HUDEP-2 (cell line): ENCODE measurements at regions not wholly inside any gene's neighbourhood (a gene's known extent, or its start where the extent isn't known, plus 50 kb on each side); places are given as distances from the start of the nearest gene placed in this dataset.
A peak's percentile ranks its signal among the peaks of the same experiment; 100 is the strongest.
"Not testable (repeated sequence)": the region's sequence is repeated elsewhere in the genome, so short reads cannot be mapped to it uniquely, and the experiment has no call there.

ENCODE experiments used
- DNase-seq, 76 experiments: peaks; one replicate each; lab custom pipeline; 2025; ENCODE audit not compliant: unreplicated experiment in 76 of 76; lab: John Stamatoyannopoulos, UW

DNA sequence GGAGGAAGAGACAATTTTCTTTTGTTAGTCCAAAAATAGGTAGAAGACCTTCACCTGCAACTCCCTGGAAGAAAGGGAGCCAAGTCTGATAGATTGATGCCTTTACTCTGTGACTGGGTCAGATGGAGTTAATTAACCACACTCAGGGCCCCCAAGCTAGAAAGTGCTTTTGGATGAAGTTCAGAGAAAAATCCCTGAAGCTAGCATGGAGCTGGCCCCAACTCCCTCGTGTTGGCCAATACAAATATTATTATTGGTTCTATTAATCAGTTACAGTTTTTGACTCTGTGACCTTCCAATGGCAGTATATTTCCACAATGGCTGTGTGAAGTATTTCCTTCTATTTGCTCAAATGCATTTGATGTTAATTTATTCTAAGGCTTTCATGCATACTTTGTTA is 1753.5 kb downstream of the EFNA5 start:
- DNase-seq, result no peak

DNA sequence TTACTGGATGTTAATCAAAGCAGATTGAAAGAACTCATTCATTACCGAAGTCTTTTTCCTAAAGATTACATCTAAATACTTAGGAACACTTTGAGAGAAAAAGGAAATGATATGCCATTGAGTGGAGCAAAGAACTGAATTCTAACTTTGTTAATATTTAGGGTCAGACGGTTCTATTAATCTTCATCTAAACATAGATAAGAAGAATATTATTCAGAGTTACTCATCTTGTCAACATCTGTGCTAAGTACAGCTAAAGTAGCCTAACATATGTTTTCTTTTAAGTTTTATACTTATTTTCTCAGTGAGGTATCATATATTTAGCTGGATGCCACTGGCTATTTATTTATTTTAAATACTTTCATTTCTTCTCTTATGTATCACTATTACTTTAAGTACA is 1763.7 kb downstream of the EFNA5 start:
- no peak for DNase-seq

DNA sequence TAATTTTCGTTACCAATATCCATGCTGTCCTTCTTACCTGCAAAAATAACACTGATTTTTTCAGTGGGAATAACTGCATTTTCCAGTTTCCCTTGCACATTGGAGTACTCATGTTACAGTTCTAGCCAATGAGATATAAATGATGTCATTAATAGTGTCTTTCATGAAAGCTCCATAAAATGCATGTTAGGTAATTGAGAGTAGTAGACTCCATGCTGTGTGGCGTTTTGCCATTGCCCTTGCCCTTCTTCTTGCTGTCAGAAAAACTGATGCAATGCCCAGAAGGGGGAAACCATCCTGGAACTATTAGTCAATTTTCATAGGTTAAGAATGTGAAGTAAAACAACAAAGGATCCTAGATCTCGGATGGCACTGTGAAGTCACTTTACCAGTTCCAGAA is 1765.3 kb downstream of the EFNA5 start:
- no peak for DNase-seq

DNA sequence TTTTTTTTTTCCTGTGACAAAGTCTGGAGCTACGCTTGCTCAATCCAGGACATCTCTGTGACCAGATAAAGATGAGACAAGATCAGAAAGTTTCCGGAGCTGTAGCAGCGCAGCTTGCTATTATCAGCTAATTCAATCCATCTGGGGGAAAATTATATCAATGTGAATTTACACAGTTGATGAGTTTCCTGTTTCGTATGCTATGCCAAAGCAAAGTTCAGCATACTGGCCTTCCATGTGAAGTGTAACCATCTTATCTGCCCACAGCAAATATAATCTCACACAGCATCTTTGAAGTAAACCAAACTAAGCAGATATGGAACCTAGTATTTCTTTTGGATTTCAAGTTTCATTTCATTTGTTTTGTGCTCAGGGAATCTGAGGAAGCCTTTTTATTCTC is 1767.7 kb downstream of the EFNA5 start:
- DNase-seq, result peak in 6 of 76 experiments; percentile 6 to 64 (median 32)

DNA sequence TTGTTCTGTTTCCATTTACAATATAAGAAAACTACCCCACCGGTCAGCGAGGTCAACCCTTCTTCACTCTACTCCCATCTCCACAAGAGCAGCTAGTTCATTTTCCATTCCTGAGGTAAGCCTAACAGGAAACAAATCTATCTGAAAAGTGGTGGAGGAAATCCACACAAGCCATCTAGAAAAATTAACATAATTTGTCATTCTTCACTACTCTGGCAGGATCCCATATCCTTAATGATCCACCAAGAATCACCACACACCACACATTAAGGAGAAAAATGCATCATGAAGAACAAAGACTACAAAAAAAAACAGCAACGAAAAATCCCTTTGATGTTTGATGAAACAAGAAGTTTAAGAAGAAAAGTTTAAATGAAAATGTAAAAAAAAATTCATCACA is 1771.0 kb downstream of the EFNA5 start:
- DNase-seq, result no peak

DNA sequence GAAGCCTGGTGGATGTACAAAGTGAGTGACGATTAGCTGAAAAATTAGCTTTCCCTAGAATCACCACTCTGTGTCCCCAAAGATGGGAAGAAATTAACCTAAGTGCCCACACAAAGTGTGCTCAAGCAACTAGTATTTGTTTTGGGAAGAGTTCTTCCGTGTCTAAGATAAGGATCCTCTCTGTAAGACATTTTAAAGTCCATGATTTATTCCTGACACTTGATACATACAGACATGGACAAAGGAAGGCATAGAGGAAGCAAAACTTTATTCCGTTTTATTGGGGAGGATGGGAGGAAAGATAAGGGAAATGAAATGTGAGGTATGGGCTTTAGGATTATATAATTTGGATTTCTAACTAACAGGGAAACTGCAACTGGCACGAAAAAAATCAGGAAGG is 1772.6 kb downstream of the EFNA5 start:
- DNase-seq, result no peak

DNA sequence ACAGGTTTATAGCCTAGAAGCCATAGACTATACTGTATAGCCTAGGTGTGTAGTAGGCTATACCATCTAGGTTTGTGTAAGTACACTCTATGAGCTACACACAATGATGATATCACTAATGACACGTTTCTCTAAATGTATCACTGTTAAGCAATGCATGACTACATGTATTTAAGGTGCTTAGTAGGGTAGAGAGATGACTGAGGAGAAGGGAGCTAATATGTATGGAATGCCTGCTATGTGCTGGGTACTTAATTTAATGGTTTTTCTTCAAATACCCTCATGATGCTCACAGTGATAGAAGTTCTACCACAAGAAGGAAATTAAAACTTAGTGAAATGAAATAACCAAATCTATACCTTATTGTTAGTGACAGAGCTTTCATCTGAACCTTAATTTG is 1785.5 kb downstream of the EFNA5 start:
- DNase-seq, result no peak

DNA sequence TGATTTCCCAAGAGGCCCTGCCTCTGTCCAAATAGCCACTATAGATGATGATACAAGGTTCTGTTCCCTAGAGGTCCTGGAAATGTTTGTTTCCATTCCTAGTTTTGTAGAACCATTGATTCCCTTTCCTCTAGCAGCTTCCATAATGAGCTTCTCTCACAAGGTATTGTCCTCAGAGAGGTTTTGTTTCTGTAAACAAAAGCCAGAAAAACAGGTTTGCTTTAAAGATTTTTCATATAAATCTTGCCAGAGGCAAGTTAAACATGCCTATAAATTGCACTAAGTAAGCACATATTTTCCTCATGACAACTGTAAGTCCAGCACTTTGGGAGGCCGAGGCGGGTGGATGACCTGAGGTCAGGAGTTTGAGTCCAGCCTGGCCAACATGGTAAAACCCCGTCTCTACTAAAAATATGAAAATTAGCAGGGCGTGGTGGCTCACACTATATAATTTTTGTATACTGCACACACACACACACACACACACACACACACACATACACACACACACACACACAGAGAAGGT is 1787.7 kb downstream of the EFNA5 start:
- DNase-seq, result no peak

DNA sequence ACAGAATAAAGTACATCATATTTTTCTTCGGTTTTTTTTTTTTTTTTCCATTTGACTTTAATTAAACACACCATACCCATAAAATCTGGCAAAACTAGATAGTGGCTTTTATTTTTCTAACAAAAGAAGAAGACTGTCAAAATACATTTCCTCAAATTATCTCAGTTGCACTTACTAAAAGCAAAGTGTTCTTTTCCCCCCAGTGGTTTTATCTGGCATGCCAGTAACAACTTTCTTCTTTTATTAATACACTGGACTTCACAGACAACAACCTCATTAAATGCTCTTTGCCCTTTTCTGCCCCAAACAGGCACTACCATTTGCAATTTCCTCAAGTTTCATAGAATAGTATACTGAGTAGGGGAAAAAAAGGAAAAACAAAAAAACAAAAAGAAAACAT is 1792.3 kb downstream of the EFNA5 start:
- DNase-seq, result no peak

DNA sequence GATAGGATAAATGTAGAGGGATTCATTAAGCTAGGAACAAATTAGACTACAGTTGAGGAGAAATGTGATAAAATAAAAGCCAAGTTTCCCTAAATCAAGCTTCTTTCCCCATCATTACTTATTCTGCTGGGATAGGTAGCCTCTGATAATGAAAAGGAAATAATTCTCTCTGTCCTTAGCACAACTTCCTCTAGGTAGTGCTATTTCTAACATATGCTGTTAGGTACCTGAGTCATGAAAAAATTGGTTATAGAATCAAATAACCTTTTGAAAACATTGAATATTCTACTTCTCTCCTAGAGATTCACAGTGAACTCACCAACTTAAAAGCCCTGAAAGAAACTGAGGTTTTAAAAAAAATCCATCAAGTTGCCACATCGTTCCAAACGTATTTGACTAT is 1793.1 kb downstream of the EFNA5 start:
- no peak for DNase-seq

DNA sequence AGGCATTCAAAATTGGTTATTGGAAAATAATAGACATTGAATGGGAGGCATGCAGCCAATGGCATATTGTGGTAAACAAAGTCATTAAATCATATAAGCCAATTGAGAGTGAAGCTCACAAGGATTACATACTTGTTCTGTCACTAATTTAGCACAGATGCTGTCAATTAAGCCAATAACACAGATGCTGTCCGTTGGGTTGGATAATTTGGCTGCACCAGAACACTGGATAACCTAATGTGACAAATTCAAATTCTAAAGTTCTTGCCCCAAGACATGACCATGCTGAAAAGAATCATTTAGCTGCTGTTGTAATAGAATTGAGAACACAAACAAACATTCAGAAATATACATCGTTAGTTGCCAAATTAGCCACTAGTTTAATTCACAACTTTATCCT is 1796.4 kb downstream of the EFNA5 start:
- no peak for DNase-seq

DNA sequence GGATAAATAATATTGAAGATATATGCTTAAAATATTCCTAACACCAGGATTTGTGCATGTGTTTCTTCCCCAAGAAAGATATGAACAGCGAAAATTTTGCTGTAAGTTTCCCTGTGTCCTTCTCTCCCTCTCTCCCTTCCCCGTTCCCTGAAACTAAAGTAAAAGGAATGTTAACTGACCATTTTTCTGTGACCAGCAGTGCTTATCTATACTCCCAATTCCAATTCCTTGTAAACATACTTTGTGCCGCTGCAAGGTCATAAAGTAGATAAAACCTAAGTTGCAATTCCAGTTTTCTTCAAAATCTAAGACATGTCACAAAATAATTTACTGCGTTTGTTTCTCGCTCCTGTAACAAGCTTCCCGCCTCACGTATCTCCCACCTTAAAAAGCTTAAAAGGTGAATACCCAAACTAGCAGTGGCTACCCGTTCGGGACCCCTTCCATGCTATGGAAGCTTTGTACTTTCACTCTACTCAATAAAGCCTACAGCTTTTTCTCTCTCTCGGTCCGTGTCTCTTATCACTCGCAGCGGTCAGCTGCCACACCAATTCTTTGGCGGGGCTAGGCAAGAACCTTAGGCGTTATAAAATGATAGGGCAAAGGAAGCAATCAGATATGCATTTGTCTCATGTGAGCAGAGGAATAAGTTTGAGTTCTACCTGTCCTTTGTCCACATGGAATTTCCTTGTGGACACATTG is 1798.0 kb downstream of the EFNA5 start:
- no peak for DNase-seq

DNA sequence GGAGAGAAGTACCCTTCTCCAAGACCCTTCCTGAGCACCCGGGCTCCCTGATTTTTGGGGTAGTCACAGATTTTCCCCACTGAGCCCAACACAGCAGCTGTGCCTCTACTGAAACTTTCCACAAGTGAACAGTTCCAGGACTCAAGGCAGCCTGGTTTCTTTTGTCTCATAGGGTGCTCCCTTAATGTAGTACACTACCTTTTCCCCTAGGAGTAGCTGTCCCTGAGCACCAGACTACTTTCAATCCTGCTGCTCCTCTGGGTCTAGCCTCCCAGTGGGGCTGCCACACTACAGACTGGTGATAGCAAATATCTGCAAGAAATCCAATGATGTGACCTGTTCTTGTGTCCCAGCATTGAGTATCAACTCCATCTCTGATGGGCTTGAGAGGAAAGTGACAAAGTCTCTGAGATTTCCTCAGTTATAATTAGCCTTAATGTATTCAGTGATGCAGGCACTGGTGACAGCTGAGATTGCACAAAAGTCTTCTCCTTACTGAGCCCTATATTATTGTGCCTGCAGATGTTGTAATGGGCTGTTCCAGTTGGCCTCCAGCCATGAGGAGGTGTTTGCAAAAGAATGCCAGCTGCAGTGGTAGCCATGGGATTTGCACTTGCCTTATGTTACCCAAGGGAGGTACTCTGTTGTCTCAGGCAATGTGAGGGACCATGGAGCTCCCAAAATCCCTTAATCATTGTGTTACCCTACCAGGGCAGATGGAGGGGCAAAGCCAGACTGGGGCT is 1802.5 kb downstream of the EFNA5 start:
- DNase-seq, result no peak

DNA sequence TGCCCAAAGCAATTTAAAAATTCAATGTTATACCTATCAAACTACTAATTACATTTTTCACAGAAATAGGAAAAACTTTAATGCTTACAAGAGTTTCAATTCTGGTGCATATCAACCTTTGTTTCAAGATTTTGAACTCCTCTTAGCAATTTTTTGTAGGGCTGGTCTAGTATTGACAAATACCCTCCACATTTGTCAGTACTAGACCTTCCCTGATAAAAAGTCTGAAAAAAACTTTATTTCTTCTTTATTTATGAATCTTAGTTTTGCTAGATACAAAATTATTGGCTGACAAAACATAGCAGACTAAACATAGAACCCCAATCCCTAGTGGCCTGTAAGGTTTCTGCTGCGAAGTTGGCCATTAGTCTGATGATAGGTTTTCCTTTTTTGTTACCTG is 1804.9 kb downstream of the EFNA5 start:
- no peak for DNase-seq

DNA sequence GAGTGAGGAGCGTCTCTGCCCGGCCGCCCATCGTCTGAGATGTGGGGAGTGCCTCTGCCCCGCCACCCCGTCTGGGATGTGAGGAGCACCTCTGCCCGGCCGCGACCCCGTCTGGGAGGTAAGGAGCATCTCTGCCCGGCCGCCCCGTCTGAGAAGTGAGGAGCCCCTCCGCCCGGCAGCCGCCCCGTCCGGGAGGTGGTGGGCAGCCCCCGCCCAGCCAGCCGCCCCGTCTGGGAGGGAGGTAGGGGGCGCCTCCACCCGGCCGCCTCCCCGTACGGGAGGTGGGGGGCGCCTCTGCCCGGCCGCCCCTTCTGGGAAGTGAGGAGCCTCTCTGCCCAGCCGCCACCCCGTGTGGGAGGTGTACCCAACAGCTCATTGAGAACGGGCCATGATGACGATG is 1811.4 kb downstream of the EFNA5 start:
- not testable (repeated sequence) for DNase-seq

DNA sequence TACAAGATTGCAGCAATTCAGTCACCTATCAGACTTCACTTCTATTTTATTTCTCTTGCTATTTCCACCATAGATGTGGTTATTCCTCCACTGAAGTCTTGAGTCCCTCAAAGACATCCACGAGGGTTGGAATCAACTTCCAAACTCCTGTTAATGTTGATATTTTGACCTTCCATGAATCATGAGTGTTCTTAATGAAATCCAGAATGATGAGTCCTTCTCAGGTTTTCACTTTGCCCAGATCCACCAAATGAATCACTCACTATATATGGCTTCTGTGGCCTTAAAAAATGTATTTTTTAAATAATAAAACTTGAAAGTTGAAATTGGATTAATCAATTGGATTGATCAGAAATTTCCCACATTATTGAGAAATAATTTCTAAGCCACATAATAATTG is 1821.0 kb downstream of the EFNA5 start:
- DNase-seq, result no peak

DNA sequence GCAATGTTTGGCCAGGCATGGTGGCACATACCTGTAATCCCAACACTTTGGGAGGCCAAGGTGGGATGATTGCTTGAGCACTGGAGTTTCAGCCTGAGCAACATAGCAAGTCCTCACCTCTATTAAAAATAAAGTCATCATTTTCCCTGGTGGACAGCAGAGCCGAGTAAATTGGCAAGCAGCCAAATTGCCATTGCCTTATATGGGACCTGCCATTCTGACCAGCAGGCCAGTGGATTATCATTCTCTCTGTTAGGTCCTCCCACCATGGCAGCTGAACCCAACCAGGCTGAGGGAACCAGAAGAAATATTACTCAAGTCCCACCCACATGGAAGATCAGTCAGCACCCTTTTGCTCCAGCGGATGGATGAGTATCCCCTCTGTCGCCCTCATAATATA is 1829.9 kb downstream of the EFNA5 start:
- peak in 1 of 76 experiments; percentile 1 for DNase-seq

DNA sequence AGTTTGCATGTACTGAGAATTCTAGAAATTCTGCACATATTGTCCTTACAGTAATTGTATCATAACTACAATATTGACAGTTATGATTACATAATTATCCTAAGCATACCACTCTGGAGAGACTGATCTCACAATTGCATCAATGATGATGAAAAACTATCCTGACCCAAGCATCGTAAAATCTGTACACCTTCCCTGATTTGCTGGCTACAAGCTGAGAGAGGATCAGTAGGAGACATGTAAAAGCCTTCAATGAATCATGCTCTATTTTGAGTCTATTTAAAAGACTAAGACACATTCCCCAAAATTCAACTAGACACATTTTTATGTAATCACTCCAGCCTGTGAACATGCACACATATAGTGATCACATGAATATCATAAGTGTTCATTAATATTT is 1833.8 kb downstream of the EFNA5 start:
- no peak for DNase-seq

DNA sequence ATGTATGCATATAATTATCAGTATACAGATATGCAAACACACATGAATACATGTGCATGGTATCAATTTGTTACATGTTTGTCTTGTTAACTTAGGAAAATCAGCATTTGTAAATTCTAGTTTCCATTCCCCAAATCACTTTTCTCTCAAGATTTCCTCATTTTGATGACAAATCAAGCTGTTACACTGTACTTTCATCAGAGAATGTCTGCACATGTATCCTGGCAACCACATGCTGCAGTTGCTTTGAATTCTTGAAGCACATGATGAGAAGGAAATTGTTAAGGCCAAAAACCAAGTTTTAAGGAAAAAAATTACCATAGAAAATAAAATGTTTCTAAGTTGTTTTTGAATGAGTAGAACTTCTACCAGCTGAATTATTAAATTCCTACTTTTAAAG is 1834.5 kb downstream of the EFNA5 start:
- DNase-seq, result no peak

DNA sequence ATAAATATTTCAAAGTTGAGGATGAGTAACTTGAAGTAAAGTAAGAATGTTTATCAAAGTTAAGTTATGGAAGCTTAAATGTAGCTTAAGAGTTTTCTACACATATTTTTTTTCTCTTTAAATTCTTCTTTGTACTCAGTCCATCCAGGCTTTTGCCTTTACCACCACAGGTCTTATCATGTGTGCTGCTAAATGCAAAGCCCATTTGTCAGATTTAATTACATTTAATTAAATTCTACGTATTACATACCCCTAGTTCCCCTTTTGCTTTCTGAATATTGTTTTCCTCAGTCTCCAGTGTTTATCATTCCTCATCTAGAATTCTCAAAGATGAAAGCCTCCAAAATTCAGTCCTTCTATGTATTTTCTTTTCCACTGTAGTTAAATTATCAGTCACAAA is 1841.9 kb downstream of the EFNA5 start:
- no peak for DNase-seq

DNA sequence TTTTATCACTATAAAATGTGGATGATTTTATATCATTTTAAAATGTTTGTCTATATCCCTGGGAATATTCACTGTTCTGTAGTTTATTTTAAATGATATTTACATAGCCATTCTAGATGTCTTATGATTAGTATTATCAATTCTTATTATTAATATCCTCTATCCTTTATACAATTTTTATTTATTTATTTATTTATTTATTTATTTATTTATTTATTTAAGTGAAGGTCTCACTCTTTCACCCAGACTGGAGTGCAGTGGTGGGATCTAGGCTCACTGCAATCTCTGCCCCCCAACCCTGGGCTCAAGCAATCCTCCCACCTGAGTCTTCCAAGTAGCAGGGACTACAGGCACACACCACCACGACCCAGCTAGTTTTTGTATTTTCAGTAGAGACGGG is 1848.9 kb downstream of the EFNA5 start:
- no peak for DNase-seq

DNA sequence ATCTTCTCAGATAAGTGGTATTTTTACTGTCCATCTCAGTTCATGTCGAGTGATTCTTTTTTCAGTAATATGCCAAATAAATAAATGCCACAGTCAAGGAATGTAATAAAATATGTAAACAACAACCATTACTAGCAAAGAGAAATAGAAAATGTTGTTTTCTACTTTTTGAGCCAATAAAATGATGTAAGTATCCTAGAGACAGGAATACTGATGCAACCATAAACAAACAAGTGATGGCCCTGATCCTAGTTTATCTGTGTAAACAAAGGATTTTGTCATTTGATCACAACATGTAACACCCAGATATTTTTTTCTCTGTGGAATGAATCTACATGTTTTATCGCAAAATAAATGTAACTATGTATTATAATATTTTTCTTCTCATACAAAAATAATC is 1852.8 kb downstream of the EFNA5 start:
- no peak for DNase-seq
